ENCODE measurements at regions not wholly inside any gene's neighbourhood (a gene's known extent, or its start where the extent isn't known, plus 50 kb on each side); places are given as distances from the start of the nearest gene placed in this dataset.

DNA sequence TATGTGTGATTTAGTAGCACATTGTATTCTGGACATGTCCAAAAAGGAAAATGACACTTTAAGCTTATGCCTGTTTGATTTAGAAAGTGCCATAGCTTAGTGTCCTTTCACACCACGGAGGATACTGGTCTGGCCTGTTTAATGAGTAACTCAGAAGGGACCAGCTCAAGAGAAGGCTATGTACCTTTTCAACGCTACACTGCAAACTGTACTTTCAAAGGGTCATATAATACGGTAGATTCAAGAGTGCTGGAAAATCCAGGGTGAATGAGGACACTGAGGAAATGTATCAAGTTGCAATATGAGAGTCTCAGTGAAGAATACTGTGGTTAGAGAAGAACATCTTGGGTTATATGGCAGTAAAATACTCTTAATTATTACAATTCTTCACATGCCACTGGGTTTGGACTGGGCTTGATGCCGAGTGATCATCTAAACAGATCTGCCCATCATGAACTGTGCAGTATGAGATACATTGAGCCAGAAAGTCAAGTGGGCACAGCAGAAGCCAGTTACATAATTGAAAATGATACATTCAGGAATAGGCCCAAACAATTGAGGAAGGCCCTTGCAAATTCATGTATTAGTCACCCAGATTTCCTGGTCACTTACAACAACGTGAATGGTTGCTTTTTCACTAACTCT is 1211.5 kb upstream of the CDH9 start:
- no peak for DNase-seq
- POLR2A ChIA-PET: no interaction called here
- peaks cover 20% of the 10 kb centered on the region for H3K9me3 Mint-ChIP-seq (ENCODE audit: low read depth)
- no peak overlapping the region for H3K4me3 Mint-ChIP-seq
- ATAC-seq: no peak
- intact Hi-C loops (cut with DNase I, micrococcal nuclease): no loop called here
- CTCF ChIA-PET: no interaction called here
- no peak overlapping the region for H3K27ac Mint-ChIP-seq
- no peaks in the 10 kb centered on the region for H3K36me3 Mint-ChIP-seq (ENCODE audit: low read depth)
- H3K27me3 Mint-ChIP-seq: no peaks in the 10 kb centered on the region
- no peaks in the 10 kb centered on the region for H3K4me1 Mint-ChIP-seq

DNA sequence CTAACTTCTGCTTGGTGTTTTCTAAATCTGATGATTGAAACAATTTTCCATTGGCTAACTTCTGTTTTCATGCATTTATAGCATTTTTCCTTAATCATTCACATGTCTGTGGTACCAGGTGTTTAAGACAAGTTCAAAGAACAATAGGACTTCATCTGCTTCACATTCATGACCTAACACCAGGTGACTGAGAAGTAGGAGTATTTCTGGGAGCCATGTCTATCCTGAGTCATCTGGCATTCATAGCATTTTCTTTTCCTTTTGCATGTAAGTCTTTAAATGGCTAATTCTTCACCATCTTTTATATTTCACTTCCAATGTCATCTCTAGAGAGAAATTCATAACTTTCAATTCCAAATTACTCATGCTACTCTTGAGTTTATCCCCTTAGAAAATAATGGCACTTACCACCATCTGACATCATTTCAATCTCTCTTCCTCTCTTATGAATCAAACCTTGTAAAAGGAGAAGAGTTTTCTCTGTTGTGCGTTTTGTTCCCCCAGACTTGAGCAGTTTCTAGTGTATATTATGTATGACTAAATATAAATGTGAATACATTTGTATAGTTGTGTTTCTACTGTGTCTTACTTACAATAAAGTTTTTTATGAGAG is 1196.1 kb upstream of the CDH9 start:
- no peak for DNase-seq
- no peak for ATAC-seq
- Mint-ChIP-seq H3K27me3 (no peaks in the 10 kb centered on the region), H3K4me3 (no peak overlapping the region), H3K27ac (no peak overlapping the region), H3K9me3 (ENCODE audit: low read depth) (peaks cover 21% of the 10 kb centered on the region), H3K36me3 (ENCODE audit: low read depth) (no peaks in the 10 kb centered on the region), H3K4me1 (no peaks in the 10 kb centered on the region)
- ChIA-PET POLR2A (no interaction called here), CTCF (no interaction called here)
- intact Hi-C loops (cut with DNase I, micrococcal nuclease): no loop called here

DNA sequence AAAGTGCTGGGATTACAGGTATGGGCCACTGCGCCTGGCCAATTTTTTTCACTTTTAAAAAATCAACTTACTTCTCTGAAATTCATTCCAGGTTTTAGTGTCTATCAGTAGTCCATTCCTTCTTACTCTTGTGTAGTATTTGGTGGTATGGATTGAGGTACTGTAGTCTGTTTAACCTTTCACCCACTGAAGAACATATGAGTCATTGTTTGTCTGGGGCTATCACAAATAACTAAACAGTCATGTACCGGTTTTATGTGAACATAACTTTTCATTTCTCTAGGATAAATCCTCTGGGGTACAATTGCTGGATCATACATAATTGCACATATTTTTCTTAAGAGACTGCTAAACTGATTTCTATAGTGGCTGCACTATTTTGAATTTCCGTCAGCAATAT is 1188.0 kb upstream of the CDH9 start:
- DNase-seq: no peak
- ChIA-PET CTCF (no interaction called here), POLR2A (no interaction called here)
- no peak overlapping the region for H3K4me3 Mint-ChIP-seq
- H3K36me3 Mint-ChIP-seq (ENCODE audit: low read depth): no peaks in the 10 kb centered on the region
- no peak overlapping the region for H3K27ac Mint-ChIP-seq
- H3K9me3 Mint-ChIP-seq (ENCODE audit: low read depth): peaks cover 13% of the 10 kb centered on the region
- intact Hi-C loops (cut with DNase I, micrococcal nuclease): no loop called here
- no peak for ATAC-seq
- no peaks in the 10 kb centered on the region for H3K27me3 Mint-ChIP-seq
- no peaks in the 10 kb centered on the region for H3K4me1 Mint-ChIP-seq

DNA sequence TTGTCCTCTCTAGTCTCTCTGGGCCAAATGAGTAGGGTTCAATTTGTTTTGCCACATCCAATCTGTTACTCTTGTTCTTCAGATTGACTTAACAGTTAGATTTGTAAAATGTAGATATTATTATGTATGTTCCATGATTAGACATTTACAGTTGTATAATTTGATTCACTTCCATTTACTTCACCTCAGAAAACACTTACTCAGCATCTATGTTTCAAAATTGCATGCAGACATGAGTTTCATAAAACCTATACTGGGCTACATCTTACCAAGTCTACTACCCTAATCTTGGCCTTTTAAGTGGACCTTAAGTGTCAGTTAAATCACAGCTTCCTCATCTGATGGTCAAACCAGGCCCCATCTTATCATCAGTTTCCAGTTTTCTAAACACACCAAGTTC is 1181.2 kb upstream of the CDH9 start:
- H3K36me3 Mint-ChIP-seq (ENCODE audit: low read depth): no peaks in the 10 kb centered on the region
- no peak overlapping the region for H3K4me3 Mint-ChIP-seq
- intact Hi-C loops (cut with DNase I, micrococcal nuclease): no loop called here
- H3K9me3 Mint-ChIP-seq (ENCODE audit: low read depth): no peaks in the 10 kb centered on the region
- no peaks in the 10 kb centered on the region for H3K27me3 Mint-ChIP-seq
- no peak overlapping the region for H3K27ac Mint-ChIP-seq
- ATAC-seq (no peak), DNase-seq (no peak)
- ChIA-PET POLR2A (no interaction called here), CTCF (no interaction called here)
- no peaks in the 10 kb centered on the region for H3K4me1 Mint-ChIP-seq

DNA sequence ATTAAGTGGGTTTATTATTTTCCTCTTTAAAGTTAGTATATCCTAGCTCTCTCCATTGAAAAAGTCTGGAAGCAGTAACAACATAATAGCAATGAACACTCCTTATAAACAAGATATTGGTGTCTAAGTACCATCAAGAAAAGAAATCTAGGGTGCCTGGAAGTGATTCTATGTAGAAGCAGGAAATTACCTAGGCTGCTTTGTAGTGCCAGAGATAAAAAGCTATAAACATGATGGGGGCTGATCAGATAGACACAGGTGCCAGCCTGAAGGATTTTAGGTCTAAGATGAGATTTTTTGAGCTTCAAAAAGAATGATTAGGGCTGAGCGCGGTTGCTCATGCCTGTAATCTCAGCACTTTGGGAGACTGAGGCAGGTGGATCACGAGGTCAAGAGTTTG is 1179.3 kb upstream of the CDH9 start:
- DNase-seq (no peak), ATAC-seq (no peak)
- no peak overlapping the region for H3K4me3 Mint-ChIP-seq
- no peaks in the 10 kb centered on the region for H3K27me3 Mint-ChIP-seq
- H3K27ac Mint-ChIP-seq: no peak overlapping the region
- H3K4me1 Mint-ChIP-seq: no peaks in the 10 kb centered on the region
- no peaks in the 10 kb centered on the region for H3K36me3 Mint-ChIP-seq (ENCODE audit: low read depth)
- intact Hi-C loops (cut with DNase I, micrococcal nuclease): no loop called here
- POLR2A ChIA-PET: no interaction called here
- H3K9me3 Mint-ChIP-seq (ENCODE audit: low read depth): peaks cover 2% of the 10 kb centered on the region
- CTCF ChIA-PET: no interaction called here

DNA sequence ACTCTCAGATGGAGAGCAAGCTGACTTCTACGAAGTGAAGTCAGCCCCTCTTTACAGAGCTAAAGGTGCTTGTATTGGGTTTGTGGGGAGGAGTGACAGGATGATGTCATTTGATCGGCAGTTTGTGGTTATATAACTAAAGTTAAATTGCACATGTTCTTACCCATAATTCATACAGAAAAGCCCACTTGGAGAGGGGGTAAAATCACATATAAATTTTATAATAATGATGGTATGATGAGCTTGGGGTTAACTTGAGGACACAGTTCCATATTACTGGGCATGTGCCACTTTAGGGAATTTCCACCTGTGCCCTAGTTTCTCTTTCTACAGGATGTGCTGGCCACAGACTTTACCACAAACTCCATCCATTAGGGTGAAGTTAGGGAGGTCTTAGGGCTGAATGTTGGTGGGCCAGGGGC is 1178.6 kb upstream of the CDH9 start:
- Mint-ChIP-seq H3K4me1 (no peaks in the 10 kb centered on the region), H3K36me3 (ENCODE audit: low read depth) (no peaks in the 10 kb centered on the region), H3K27me3 (no peaks in the 10 kb centered on the region), H3K27ac (no peak overlapping the region), H3K4me3 (no peak overlapping the region), H3K9me3 (ENCODE audit: low read depth) (peaks cover 2% of the 10 kb centered on the region)
- intact Hi-C loops (cut with DNase I, micrococcal nuclease): no loop called here
- no peak for ATAC-seq
- no peak for DNase-seq
- CTCF ChIA-PET: no interaction called here
- POLR2A ChIA-PET: no interaction called here

DNA sequence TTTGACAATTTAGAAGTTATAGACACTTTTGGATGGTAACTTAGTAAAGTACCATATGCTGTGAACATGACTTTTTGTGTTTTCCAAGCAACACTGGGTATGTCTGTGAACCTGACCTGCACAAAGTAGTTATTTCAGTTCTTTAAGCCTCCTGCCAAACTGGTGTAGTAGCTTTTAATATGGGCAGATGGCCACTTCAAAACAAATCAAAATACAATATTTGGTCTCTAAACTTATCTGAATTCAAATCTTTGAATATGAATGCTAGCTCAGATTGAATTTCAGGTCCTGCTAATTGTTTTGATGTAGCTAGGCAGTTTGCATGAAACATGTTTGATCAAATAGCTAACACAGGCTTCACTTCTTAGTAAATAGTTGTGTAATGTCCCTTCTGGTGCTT is 1176.7 kb upstream of the CDH9 start:
- Mint-ChIP-seq H3K4me3 (no peak overlapping the region), H3K9me3 (ENCODE audit: low read depth) (peaks cover 5% of the 10 kb centered on the region), H3K27me3 (no peaks in the 10 kb centered on the region), H3K27ac (no peak overlapping the region), H3K4me1 (no peaks in the 10 kb centered on the region), H3K36me3 (ENCODE audit: low read depth) (no peaks in the 10 kb centered on the region)
- CTCF ChIA-PET: no interaction called here
- no peak for ATAC-seq
- intact Hi-C loops (cut with DNase I, micrococcal nuclease): no loop called here
- POLR2A ChIA-PET: no interaction called here
- DNase-seq: no peak

DNA sequence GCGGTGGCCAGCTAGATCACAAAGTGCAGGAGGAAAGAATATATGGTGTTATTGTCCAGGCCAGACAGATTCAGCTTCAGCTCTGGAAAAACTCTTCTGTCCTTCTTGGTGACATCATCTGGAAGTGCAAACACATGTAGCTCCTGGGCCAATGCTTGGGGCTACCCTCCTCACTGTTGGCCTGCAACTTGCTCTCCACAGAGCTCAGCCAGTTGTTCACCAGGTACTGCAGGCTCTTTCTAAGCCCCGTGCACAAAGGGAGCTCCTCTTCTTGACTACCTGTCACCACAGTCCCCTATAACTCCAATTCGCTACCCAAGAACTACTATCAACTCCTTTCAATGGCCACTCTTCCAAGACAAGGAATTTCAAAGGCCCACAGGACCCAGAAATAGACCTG is 1175.9 kb upstream of the CDH9 start:
- DNase-seq (no peak), ATAC-seq (no peak)
- no peak overlapping the region for H3K27ac Mint-ChIP-seq
- H3K9me3 Mint-ChIP-seq (ENCODE audit: low read depth): peaks cover 5% of the 10 kb centered on the region
- ChIA-PET POLR2A (no interaction called here), CTCF (interaction anchor here (1.1 kb wide), 1 partner anchor 11 kb away, joined by 3 read pairs; no protein-coding TSS in a partner anchor)
- intact Hi-C loops (cut with DNase I, micrococcal nuclease): no loop called here
- no peaks in the 10 kb centered on the region for H3K27me3 Mint-ChIP-seq
- no peak overlapping the region for H3K4me3 Mint-ChIP-seq
- no peaks in the 10 kb centered on the region for H3K36me3 Mint-ChIP-seq (ENCODE audit: low read depth)
- no peaks in the 10 kb centered on the region for H3K4me1 Mint-ChIP-seq

DNA sequence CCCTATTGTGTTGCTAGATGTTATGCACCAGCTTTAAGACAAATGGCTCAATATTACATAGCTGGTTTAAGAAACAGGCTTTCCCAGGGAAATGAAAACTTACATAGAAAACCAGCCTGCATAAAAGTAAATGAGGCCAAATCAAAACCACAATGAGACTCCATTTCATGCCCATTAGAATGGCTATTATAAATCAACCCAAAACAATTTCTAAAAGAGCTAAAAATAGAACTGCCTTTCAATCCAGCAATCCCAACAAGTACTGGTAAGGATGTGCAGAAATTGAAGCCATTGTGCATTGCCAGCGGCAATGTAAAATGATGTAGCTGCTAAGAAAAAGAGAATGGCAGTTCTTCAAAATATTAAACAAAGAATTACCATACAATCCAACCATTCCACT is 1170.0 kb upstream of the CDH9 start:
- no peaks in the 10 kb centered on the region for H3K36me3 Mint-ChIP-seq (ENCODE audit: low read depth)
- peaks cover 3% of the 10 kb centered on the region for H3K9me3 Mint-ChIP-seq (ENCODE audit: low read depth)
- H3K27ac Mint-ChIP-seq: no peak overlapping the region
- H3K4me3 Mint-ChIP-seq: no peak overlapping the region
- DNase-seq: no peak
- ChIA-PET POLR2A (no interaction called here), CTCF (no interaction called here)
- intact Hi-C loops (cut with DNase I, micrococcal nuclease): no loop called here
- ATAC-seq: no peak
- H3K4me1 Mint-ChIP-seq: no peaks in the 10 kb centered on the region
- no peaks in the 10 kb centered on the region for H3K27me3 Mint-ChIP-seq

DNA sequence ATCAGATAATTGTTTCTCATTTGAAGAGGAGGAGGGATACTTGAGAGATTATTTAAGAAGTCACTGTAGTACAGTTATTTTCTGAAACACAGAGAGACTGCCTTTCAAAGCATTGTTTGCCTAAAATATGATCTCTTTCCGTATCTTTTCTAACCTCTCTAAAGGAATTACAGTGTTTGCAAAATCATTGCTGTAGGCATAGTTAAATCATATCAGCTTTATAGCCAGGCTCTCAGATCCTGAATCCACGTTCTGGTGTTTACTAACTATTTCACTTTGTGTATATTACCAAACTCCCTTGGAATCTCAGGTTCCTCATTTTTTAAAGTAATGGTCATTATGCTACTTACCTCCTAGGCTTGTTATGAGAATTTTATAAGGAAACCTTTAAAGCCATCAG is 1151.6 kb upstream of the CDH9 start:
- Mint-ChIP-seq H3K4me1 (no peaks in the 10 kb centered on the region), H3K27me3 (no peaks in the 10 kb centered on the region), H3K36me3 (ENCODE audit: low read depth) (no peaks in the 10 kb centered on the region), H3K9me3 (ENCODE audit: low read depth) (peaks cover 4% of the 10 kb centered on the region), H3K27ac (no peak overlapping the region), H3K4me3 (no peak overlapping the region)
- ATAC-seq (no peak), DNase-seq (no peak)
- intact Hi-C loops (cut with DNase I, micrococcal nuclease): no loop called here
- POLR2A ChIA-PET: no interaction called here
- CTCF ChIA-PET: no interaction called here

DNA sequence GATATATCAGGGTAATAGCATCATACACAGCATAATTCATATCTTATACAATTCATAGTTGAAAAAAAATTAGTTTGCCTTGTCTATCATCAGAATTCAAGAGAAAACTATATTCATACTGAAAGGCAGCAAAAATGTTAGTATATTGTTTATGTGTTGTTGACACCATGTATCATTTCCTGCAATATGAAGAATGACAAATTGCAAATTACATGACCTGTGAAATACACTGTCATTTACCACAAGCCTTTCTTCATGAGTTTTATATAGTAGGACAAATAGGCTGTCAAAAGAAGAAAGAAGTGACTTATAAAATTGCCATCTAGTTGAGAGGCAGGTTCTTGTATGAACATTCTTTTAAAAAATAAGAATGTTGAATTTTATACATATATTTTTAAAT is 1136.3 kb upstream of the CDH9 start:
- ATAC-seq (no peak), DNase-seq (no peak)
- Mint-ChIP-seq H3K9me3 (ENCODE audit: low read depth) (peaks cover 24% of the 10 kb centered on the region), H3K4me1 (no peaks in the 10 kb centered on the region), H3K4me3 (no peak overlapping the region), H3K27ac (no peak overlapping the region), H3K36me3 (ENCODE audit: low read depth) (no peaks in the 10 kb centered on the region), H3K27me3 (no peaks in the 10 kb centered on the region)
- ChIA-PET CTCF (no interaction called here), POLR2A (no interaction called here)
- intact Hi-C loops (cut with DNase I, micrococcal nuclease): no loop called here

DNA sequence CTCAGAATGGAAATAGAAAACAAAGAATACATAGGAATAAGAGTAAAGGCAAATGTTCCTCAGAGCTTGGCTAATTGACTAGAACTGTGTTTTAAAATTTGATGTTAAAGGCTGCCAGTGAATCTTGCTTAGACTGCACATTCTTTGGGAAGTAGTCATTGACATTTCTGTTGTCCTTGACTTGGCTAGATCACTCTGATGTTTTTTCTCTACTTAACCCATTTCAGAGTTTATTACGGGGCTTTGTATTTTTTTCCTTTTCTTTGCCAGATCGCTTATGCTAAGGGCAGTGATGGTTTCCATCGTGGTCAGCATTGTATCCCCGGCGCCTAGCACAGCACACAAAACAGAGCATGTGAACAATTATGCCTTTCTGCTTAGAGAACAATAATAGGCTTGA is 1126.7 kb upstream of the CDH9 start:
- ChIA-PET POLR2A (no interaction called here), CTCF (no interaction called here)
- intact Hi-C loops (cut with DNase I, micrococcal nuclease): no loop called here
- no peaks in the 10 kb centered on the region for H3K36me3 Mint-ChIP-seq (ENCODE audit: low read depth)
- ATAC-seq (no peak), DNase-seq (no peak)
- H3K27me3 Mint-ChIP-seq: no peaks in the 10 kb centered on the region
- no peak overlapping the region for H3K27ac Mint-ChIP-seq
- H3K4me3 Mint-ChIP-seq: no peak overlapping the region
- peaks cover 15% of the 10 kb centered on the region for H3K9me3 Mint-ChIP-seq (ENCODE audit: low read depth)
- H3K4me1 Mint-ChIP-seq: no peaks in the 10 kb centered on the region

DNA sequence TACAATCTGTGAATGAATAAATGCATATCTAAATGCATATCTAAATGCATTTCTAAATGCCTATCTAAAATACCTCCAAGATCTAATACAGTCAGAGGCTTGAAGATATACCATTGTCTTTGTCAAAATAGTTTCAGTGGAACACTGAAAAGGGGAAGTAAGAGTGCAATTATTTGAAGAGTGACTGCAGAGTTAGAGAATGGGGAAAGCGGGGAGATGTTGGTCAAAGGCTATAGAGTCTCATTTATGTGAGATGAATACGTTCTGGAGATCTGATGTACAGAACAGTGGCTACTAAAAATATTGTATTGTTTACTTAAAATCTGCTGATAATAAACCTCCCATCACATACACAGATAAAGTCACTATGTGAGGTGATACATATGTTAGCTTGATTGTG is 1126.2 kb upstream of the CDH9 start:
- H3K27ac Mint-ChIP-seq: no peak overlapping the region
- ChIA-PET CTCF (no interaction called here), POLR2A (no interaction called here)
- H3K36me3 Mint-ChIP-seq (ENCODE audit: low read depth): no peaks in the 10 kb centered on the region
- no peak for DNase-seq
- intact Hi-C loops (cut with DNase I, micrococcal nuclease): no loop called here
- H3K27me3 Mint-ChIP-seq: no peaks in the 10 kb centered on the region
- H3K9me3 Mint-ChIP-seq (ENCODE audit: low read depth): peaks cover 19% of the 10 kb centered on the region
- no peaks in the 10 kb centered on the region for H3K4me1 Mint-ChIP-seq
- no peak overlapping the region for H3K4me3 Mint-ChIP-seq
- no peak for ATAC-seq

Data from activated CD4-positive, alpha-beta T cell treated with anti-CD3 and anti-CD28 coated beads for 36 hours (primary cell).